ENCODE measurements at regions not wholly inside any gene's neighbourhood (a gene's known extent, or its start where the extent isn't known, plus 50 kb on each side); places are given as distances from the start of the nearest gene placed in this dataset.
"Not testable (repeated sequence)": the region's sequence is repeated elsewhere in the genome, so short reads cannot be mapped to it uniquely, and the experiment has no call there.

DNA sequence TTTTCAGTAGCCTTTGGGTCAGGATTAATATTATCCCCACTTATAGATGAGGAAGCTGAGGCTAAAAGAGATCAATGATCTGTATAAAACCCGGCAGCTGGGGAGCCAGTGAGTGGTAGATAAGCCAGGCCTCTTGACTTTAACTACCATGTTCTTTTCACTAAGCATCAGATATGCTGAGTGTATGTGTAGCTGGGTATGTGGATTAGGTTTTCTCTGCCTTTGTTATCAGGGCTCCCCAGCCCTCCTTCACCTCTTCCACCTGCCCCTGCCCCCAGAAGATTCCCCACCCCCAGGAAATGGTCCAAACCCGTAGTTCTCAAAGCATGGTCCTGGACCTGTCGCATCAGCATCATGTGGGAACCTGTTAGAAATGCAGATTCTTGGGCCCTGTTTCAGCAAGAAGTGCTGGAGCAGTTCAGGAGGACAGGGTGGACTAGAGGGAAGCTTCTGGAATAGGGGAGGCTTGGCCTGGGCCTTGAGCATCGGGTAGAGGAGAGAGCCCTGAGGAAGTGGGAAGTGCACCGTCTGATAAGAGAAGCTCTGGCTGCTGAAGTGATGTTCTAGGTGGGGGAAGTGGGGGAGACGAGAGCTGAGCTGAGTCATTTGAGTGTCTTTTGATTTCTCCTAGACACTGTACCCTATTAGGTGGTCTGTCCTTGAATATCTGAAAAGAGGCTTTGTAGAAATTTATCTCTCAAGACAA, 101.3 kb downstream of the HIF1AN start:
- in situ Hi-C loops (cut with HindIII; ENCODE audit: low pct_unique_long_range_greater_than_20kb, low sequenced_read_pairs), result no loop called here
- no peak for DNase-seq (ENCODE audit: low read depth)

DNA sequence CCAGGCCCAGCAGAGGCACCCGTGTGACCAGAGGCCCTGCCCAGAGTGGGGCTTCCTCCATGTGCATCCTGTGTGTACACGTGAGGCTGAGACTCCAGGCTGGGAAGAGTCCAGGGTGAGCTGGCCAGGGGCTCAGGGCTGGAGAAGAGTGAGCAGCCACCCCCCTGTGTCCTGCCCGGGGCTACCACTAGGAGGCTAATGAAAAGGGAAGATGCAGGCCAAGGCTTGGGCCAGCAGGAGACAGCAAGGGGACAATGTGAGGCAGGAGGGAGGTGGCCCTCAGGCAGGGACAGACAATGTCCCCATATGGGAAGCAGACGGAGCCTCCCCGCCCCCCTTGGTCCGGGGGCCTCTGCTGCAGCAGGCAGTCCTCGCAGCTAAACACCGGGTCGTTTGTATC, 102.0 kb downstream of the HIF1AN start:
- no peak for DNase-seq (ENCODE audit: low read depth)

DNA sequence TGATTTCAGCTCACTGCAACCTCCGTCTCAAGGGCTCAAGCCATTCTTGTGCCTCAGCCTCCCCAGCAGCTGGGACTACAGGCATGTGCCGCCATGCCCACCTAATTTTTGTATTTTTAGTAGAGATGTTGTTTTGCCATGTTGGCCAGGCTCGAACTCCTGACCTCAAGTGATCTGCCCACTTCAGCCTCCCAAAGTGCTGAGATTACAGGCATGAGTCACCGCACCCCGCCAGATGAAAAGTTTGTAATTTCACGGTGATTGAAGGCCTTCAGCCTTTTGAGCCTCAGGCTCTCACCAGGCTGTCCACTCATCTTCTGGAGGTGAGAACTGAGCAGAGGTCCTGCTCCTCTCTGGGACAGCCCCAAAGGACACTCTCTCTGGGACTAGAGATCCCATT, 103.2 kb downstream of the HIF1AN start:
- DNase-seq (ENCODE audit: low read depth); in situ Hi-C loops (cut with HindIII; ENCODE audit: low pct_unique_long_range_greater_than_20kb, low sequenced_read_pairs): not testable (repeated sequence)

More for the DNA sequence above, 102.0 kb downstream of the HIF1AN start:
- in situ Hi-C loops (cut with HindIII; ENCODE audit: low pct_unique_long_range_greater_than_20kb, low sequenced_read_pairs), result no loop called here

DNA sequence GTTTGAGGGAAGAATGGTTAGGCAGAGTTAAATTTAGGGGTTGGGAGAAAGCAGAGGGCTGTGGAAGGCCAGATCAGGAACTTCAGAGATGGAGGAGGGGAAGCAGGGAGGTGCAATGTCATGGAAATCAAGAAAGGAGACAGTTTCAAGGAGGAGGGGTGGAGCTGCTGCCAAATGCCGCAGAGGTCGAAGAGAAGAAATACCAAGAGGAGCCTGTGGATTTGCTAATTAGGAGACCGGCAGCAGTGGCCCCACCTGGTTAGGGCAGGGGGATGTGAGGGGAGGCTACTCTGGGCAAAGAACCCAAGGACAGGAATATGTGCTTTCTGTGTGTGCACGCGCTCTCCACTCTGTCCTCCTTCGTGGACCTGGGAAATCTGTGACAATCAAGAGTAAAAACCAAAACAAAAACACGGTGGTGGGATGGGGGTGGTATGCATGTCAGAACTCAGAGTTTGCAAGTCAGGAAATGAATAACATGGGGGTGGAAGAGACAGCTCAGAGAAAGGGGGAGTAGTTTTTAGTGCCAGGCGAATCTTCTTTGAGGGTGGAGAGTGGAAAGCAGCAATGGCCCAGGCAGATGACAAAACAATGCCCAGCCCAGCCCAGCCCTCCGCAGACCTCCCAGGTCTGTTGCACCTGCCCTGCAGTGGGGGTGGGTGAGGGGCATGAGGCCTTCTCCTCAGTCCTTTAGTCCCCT, 102.9 kb upstream of the PAX2 start:
- DNase-seq (ENCODE audit: low read depth), result no peak
- in situ Hi-C loops (cut with HindIII; ENCODE audit: low pct_unique_long_range_greater_than_20kb, low sequenced_read_pairs), result no loop called here

DNA sequence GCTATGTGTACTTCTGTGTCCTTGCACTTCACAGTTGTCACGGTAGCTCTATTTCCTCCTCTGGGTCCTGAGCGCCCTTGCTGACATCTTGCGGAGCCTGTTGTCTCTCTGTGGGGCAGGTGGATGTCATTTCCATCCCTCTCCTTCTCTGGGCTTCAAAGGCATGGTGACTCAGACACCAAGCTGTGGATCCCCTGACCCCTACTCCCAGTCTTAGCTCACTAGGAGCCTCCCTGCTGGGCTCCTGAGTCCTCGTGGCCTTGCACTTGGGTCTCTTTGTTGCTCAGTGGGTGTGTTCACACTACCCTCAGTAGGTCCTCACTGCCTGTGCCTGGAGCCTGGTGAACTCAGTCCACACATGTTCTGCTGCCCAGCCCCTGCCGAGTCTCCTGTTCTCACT, 100.3 kb upstream of the PAX2 start:
- no peak for DNase-seq (ENCODE audit: low read depth)
- in situ Hi-C loops (cut with HindIII; ENCODE audit: low pct_unique_long_range_greater_than_20kb, low sequenced_read_pairs), result no loop called here

DNA sequence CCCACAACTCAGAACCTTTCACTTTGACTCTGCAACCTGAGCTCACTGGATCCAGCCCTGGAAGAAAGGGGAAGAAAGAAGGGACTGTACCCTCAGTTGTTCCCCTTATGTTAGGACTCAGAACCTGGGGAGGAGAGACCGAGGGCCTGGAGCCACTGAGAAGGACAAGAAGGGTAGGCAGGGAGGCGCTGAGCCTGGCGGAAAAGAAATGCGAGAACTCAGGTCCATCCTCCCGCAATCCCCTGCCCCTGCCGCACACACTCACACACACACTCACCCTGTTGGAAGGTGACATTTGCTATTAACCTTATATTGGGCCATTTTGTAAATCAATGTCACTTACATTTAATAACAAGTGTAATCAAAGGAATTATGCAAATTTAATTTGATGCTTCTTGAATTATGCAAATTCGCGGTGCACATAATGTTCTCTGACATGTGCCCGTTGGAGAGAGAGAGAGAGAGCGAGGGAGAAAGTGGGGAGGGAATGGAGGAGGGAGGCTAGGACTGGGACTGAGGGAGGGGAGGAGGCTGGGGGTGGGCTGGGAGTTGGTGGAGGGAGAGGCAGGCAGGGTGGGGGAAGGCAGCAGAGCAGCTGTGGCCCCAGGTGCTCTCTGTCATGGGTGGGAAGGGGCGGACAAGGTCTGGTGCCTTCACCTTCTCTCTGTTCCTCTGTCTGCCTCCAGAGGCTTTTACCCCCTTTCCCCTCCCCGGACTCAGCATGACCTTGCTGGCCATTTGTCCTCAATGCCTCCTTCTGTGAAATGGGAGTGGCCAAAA, 99.6 kb upstream of the PAX2 start:
- in situ Hi-C loops (cut with HindIII; ENCODE audit: low pct_unique_long_range_greater_than_20kb, low sequenced_read_pairs), result no loop called here
- no peak for DNase-seq (ENCODE audit: low read depth)

DNA sequence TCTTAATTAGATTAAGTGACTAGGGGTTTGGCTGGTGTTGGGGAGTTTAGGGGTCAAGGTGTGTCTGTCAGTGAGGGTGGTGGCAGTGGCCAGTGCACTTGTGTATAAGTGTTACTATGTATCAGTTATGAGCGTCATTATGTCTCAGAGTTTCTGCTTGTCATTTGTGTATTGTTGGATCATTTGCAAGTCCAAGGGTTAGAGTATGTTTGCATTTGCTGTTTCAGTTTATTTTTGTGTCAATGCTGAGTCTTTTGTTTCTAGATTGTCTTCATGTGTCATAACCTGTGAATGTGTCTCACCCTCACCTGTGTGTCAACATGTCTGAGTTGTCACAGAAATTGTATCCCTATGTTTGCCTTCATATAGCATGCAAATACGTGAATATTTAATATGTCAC, 97.5 kb upstream of the PAX2 start:
- in situ Hi-C loops (cut with HindIII; ENCODE audit: low pct_unique_long_range_greater_than_20kb, low sequenced_read_pairs), result no loop called here
- no peak for DNase-seq (ENCODE audit: low read depth)

DNA sequence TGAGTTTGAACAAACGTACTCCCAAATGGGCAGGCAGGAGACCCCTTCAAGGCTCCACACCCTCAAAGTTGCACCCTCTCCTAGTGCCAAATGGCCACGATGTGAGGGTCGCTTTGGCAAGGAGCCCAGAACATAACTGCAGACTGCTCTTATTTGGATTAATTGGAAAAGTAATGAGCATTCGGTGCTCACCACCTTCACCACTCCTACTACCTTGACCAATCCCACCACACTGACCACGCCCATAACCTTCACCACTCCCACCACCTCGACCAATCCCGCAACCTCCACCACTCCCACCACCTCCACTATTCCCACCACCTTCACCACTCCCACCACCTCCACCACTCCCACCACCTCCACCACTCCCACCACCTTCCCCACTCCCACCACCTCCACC, 94.7 kb upstream of the PAX2 start:
- in situ Hi-C loops (cut with HindIII; ENCODE audit: low pct_unique_long_range_greater_than_20kb, low sequenced_read_pairs), result no loop called here
- no peak for DNase-seq (ENCODE audit: low read depth)

DNA sequence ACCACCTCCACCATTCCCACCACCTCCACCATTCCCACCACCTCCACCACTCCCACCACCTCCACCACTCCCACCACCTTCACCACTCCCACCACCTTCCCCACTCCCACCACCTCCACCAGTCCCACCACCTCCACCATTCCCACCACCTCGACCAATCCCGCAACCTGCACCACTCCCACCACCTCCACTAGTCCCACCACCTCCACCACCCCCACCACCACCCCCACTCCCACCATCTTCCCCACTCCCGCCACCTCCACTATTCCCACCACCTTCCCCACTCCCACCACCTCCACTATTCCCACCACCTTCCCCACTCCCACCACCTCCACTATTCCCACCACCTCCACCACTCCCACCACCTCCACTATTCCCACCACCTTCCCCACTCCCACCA, 94.3 kb upstream of the PAX2 start:
- in situ Hi-C loops (cut with HindIII; ENCODE audit: low pct_unique_long_range_greater_than_20kb, low sequenced_read_pairs); DNase-seq (ENCODE audit: low read depth): not testable (repeated sequence)

DNA sequence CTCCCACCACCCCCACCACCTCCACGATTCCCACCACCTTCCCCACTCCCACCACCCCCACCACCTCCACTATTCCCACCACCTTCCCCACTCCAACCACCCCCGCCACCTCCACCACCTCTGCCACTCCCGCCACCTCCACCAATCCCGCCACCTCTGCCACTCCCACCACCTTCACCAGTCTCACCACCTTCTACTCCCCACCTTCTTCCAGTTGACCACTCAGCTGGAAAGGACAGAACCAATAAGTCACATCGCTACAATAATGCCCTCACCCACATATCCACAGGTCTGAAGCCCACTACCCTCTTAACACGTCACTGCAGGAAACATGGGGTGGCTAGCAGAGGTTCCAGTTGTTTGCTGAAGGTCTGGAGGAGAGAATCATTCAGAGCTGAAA, 93.5 kb upstream of the PAX2 start:
- in situ Hi-C loops (cut with HindIII; ENCODE audit: low pct_unique_long_range_greater_than_20kb, low sequenced_read_pairs), result no loop called here
- DNase-seq (ENCODE audit: low read depth), result no peak

DNA sequence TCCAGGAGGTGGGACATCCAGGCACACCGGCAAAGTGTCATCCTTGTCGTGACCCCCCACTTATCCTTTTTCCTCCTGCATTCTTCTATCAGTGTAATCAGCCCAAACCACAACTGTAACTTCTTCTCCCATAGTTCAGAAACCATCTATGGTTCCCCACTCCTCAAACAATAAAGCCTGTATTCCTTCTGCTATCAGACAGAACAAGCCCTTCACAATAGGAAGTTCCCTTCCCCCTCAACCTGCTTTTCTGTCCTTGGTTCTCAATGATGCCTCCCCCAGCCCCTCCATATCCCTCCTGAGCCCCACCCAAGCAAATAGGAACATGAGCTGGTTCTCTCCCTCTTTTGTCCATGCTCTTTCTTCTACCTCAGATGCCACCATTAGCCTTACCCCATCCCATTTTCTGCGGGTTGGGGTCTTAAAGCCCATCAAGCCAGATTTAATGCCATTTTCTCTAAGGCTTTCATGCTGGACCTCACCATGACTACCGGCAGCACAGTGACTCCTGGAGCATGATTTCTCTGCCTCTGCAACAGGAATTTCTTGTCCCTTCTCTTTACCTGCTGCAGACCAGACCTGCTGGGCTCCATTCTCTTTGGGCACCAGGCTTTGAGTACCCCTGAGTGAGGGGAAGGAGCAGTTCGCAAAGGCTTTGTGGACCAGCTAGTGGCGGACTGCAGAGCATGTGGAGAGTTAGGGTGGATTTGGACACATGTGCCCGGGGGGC, 92.8 kb upstream of the PAX2 start:
- in situ Hi-C loops (cut with HindIII; ENCODE audit: low pct_unique_long_range_greater_than_20kb, low sequenced_read_pairs), result no loop called here
- DNase-seq (ENCODE audit: low read depth), result no peak

DNA sequence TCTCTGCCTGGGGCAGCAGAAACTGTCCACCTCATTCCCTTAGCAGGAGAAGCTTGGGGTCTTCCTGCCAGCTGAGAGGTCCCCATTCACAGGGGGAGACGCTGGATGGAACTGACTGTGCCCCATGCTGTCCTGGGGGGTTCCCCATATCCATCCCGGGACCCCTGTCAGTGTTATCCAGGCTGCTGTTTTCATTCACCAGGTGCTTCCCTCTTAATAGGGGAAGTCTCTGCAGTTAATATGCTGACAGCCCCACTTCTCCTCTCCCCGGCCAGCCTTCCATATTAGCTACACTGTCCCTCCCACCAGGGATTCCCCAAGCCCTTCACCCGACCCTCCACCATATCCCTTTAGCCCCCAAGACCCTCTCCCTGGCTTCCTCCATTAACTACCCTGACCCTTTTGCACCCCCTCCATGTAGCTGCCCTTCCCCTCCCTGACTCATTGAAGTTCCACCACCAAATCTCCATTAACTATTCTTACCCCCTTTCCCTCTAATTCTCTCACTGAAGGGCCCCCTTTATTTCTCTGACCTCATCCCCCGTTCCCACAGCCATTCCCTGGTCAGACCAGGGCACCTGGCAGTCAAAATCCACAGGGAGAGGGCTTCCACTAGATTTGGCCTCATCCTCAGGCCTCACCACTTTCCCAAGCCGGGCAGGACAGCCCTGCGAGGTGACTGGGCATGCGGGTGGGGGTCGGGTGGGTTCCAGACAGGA, 92.0 kb upstream of the PAX2 start:
- no peak for DNase-seq (ENCODE audit: low read depth)
- in situ Hi-C loops (cut with HindIII; ENCODE audit: low pct_unique_long_range_greater_than_20kb, low sequenced_read_pairs), result no loop called here

DNA sequence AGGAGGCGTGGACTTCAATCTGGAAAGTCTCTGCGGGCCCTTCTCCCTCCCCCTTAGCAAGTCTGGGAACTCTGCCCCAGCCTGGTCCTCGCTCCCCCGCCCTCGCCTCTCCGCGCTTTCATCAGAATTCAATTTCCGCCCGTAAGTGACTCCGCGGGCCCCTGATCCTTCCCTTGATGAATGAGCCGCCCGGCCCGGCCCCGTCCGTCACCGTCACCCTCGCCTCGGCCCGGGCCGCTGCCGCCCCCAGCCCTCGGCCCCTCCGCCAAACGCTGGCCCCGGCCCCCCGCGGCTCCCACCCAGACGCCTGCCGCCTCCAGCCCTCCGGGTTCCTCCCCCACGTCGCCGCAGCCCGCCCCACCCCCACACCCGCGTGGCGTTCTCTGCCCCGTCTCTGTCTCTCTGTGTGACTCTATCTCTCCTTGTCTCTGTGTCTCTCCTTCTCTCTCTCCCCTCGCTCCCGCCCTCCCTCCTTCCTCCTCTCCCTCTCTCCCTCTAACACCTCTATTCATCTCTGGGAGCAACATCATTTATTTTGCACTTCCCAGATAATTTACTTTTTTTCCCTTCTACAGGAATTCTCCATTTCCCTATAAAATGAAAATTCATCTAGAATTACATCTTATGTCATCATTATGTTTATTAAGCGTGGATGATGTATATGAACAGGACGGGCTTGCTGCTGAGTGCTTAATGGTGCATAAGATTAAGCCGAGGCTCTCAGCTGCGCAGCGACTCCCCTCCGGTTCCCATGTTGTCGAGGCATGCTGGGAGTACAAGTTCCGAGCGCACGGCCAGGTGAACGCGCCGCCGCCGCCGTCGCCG, 91.2 kb upstream of the PAX2 start:
- no peak for DNase-seq (ENCODE audit: low read depth)
- in situ Hi-C loops (cut with HindIII; ENCODE audit: low pct_unique_long_range_greater_than_20kb, low sequenced_read_pairs), result no loop called here

DNA sequence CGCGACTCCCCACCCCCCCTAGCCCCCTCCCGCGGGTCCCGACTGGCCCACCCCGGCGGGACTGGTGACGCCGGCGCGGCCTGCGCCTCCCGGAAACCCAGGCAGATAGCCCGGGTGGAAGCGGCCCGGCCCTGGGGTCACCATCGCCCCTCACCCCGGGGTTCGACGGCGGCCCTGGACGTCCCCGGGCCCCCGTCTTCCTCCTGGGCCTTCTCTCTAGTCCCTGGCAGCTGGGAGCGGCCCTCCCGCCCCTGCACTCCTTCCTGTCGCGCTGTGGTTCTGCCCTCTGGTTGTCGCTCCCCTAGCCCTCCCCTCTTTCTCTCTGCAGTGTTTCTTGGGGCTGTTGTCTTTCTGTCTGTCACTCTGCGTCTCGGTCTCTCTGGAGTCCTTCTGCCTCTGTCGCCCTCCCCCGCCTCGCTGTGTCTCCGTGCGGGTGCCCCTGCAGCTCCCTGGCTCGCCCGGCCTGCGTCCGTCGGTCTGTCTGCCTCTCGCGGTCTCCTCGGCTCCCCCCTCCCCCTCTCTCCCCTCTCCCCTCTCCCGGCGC, 90.5 kb upstream of the PAX2 start:
- DNase-seq (ENCODE audit: low read depth), result no peak
- in situ Hi-C loops (cut with HindIII; ENCODE audit: low pct_unique_long_range_greater_than_20kb, low sequenced_read_pairs), result no loop called here

DNA sequence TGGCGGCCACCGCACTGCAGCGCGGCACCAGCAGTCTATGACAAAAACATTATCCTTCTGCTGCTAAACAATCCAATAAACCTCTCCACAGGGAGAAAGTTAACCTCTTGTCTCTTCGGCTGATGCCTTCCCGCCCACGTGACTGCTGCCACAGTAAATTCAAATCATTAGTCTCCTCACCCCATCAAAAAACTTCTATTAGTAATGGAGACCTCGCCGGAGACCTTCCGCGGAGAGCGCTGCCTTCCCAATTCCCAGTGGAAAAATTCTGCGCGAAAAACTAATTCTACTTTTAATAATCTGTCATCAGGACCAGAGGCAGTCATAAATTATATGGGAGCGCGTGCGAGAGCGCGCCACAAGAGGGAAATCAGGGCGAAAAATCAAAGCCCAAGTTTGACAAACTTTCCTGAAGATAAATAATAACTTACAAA, 90.0 kb upstream of the PAX2 start:
- in situ Hi-C loops (cut with HindIII; ENCODE audit: low pct_unique_long_range_greater_than_20kb, low sequenced_read_pairs), result no loop called here
- DNase-seq (ENCODE audit: low read depth), result no peak

DNA sequence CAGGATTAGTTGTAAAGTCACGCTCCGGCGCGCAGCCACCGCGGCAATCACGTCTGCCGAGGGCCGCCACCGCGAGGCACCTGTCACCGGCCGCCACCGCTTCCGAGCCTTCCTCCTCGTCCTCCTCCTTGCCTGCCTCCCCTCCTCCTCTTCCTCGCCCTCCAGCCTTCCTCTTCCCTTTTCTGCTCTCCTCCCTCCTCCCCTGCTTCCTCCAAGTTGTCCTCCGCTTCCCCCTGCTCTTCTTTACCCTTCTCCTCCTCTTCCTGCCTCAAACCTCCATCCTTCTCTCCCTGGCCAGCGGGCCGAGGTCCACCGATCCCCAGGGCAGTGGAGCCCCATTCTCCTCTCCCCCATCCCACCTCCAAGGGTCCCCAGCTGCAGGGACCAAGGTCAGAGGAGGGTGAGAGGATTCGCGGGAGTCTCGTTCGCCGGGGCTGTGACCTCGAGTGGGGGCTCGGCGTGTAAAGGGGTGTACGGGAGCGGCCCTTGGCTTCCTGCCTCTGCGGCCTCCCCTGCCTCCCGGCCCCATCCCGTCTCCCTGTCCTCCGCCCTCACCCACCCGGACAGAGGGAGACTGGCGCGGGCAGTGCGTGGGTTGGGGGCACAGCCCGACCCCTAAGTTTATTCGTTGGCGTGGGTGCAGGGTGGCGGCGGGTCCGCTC, 89.5 kb upstream of the PAX2 start:
- peak; percentile 22 for DNase-seq (ENCODE audit: low read depth)
- in situ Hi-C loops (cut with HindIII; ENCODE audit: low pct_unique_long_range_greater_than_20kb, low sequenced_read_pairs), result no loop called here

DNA sequence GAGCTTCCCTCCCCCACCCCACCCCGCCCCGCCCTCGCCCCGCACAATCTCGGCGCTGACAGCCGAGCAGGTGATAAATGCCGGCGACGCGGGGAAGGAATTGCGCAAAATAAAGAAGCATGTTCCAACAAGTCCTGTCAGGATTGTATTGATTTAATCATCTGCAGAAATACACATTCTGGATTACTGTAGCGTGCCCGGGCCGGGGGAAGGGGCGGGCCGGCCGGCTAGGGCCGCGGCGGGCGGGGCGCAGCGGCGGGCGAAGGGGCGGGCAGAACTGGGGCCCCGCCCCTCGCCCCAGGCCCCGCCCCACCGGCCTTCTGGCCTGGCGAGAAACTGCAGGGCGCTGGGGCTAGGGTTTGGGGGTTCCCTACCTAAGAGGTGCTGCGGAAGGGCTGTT, 88.9 kb upstream of the PAX2 start:
- peak; percentile 33 for DNase-seq (ENCODE audit: low read depth)
- in situ Hi-C loops (cut with HindIII; ENCODE audit: low pct_unique_long_range_greater_than_20kb, low sequenced_read_pairs), result no loop called here

Data from Caki2 (cell line).